Breast epithelium (tissue), 4 donors: ENCODE measurements at regions not wholly inside any gene's neighbourhood (a gene's known extent, or its start where the extent isn't known, plus 50 kb on each side); places are given as distances from the start of the nearest gene placed in this dataset.

Source experiments
- DNase-seq, 2 donors: peaks; one replicate each; pipeline ENCODE4 v3.0.0-alpha.2; 2019; ENCODE audit warnings: low spot score in 2 of 2
- H3K27ac ChIP-seq, 2 donors: fragments of 200-600 bp; sonication (generic) in 1 of 2; one replicate each; pipeline ENCODE4 v1.5.1; 2016 to 2019; ENCODE audit warnings: mild to moderate bottlenecking in 1 of 2
- H3K27me3 ChIP-seq, 2 donors: fragments of 200-600 bp; sonication (generic) in 1 of 2; one replicate each; pipeline versions ENCODE4 v1.5.1 to v1.6.0; 2017 to 2019; ENCODE audit warnings: control low read depth in 1 of 2, mild to moderate bottlenecking in 1 of 2
- H3K36me3 ChIP-seq: fragments of 200-600 bp; one replicate; pipeline ENCODE4 v1.5.1; 2019
- H3K4me1 ChIP-seq, 2 donors: fragments of 200-600 bp; sonication (generic); one replicate each; pipeline ENCODE4 v1.5.1; 2016 to 2019; ENCODE audit warnings: control low read depth in 1 of 2
- H3K4me3 ChIP-seq, 3 donors: fragments of 200-600 bp; sonication (generic); 1 replicate in 2 of 3; 2 replicates in 1 of 3; pipeline ENCODE4 v1.5.1; 2016 to 2019; ENCODE audit warnings: mild to moderate bottlenecking in 3 of 3, moderate library complexity in 2 of 3
- H3K9me3 ChIP-seq, 2 donors: fragments of 200-600 bp; sonication (generic) in 1 of 2; one replicate each; pipeline ENCODE4 v1.5.1; 2016 to 2019; ENCODE audit warnings: control low read depth in 1 of 2
- CTCF ChIP-seq, 3 donors: fragments of 450-650 bp; IDR thresholded peaks; one replicate each; pipeline ENCODE4 v1.5.1; 2016 to 2017; ENCODE audit warnings: antibody characterized with exemption in 3 of 3, mild to moderate bottlenecking in 3 of 3, moderate library complexity in 3 of 3
- POLR2A ChIP-seq: fragments of 450-650 bp; IDR thresholded peaks from one replicate; pipeline ENCODE4 v1.6.1; 2016; ENCODE audit warnings: antibody characterized with exemption, mild to moderate bottlenecking, moderate library complexity
- POLR2AphosphoS5 ChIP-seq, 3 donors: sonication (generic); formaldehyde crosslinking; IDR thresholded peaks; one replicate each; pipeline ENCODE4 v1.6.1; 2017; ENCODE audit warnings: antibody characterized with exemption in 3 of 3
- intact Hi-C: fragments of 100-400 bp; cut with DNase I; formaldehyde crosslinking; loops from one replicate; pipeline ENCODE4 v1.15.1; 2023; ENCODE audit warnings: low total_unique reads

GRCh38 chr3:61415201-61415600 lies 146.2 kb upstream of the PTPRG start:
- H3K9me3 ChIP-seq = no peaks in the 10 kb centered on the region
- DNase-seq = no peak
- no peak overlapping the region for H3K4me3 ChIP-seq
- H3K4me1 ChIP-seq = no peaks in the 10 kb centered on the region
- no peak overlapping the region for H3K27ac ChIP-seq
- H3K27me3 ChIP-seq = no peaks in the 10 kb centered on the region
- intact Hi-C loops = no loop called here
- TF ChIP-seq CTCF (IDR thresholded peaks at IDR 0.05) (no peak), POLR2AphosphoS5 (IDR thresholded peaks at IDR 0.05) (no peak), POLR2A (no peak)
- H3K36me3 ChIP-seq = no peaks in the 10 kb centered on the region

GRCh38 chr3:61416618-61417017 lies 144.8 kb upstream of the PTPRG start:
- no peaks in the 10 kb centered on the region for H3K4me1 ChIP-seq
- no peak overlapping the region for H3K4me3 ChIP-seq
- H3K27me3 ChIP-seq = no peaks in the 10 kb centered on the region
- H3K27ac ChIP-seq = no peak overlapping the region
- no peaks in the 10 kb centered on the region for H3K36me3 ChIP-seq
- no peak for TF ChIP-seq POLR2AphosphoS5 (IDR thresholded peaks at IDR 0.05)
- no peak for TF ChIP-seq CTCF (IDR thresholded peaks at IDR 0.05)
- no peak for TF ChIP-seq POLR2A
- H3K9me3 ChIP-seq = no peaks in the 10 kb centered on the region
- DNase-seq = no peak
- intact Hi-C loops = no loop called here

GRCh38 chr3:61417352-61417751 lies 144.0 kb upstream of the PTPRG start:
- H3K9me3 ChIP-seq = no peaks in the 10 kb centered on the region
- no peaks in the 10 kb centered on the region for H3K27me3 ChIP-seq
- no peak for TF ChIP-seq CTCF (IDR thresholded peaks at IDR 0.05)
- TF ChIP-seq POLR2A = no peak
- no peak for TF ChIP-seq POLR2AphosphoS5 (IDR thresholded peaks at IDR 0.05)
- H3K4me1 ChIP-seq = no peaks in the 10 kb centered on the region
- H3K36me3 ChIP-seq = no peaks in the 10 kb centered on the region
- intact Hi-C loops = no loop called here
- H3K27ac ChIP-seq = no peak overlapping the region
- DNase-seq = no peak
- H3K4me3 ChIP-seq = no peak overlapping the region

- Histone ChIP-seq H3K36me3 (no peaks in the 10 kb centered on the region), H3K4me1 (no peaks in the 10 kb centered on the region), H3K9me3 (no peaks in the 10 kb centered on the region), H3K27ac (no peak overlapping the region), H3K4me3 (no peak overlapping the region), H3K27me3 (no peaks in the 10 kb centered on the region)
- intact Hi-C loops = no loop called here
- no peak for DNase-seq
- no peak for TF ChIP-seq POLR2AphosphoS5 (IDR thresholded peaks at IDR 0.05)
- no peak for TF ChIP-seq CTCF (IDR thresholded peaks at IDR 0.05)
- TF ChIP-seq POLR2A = no peak
These were observed 141.1 kb upstream of the PTPRG start for GRCh38 chr3:61420136-61420759.

- DNase-seq = no peak
- H3K9me3 ChIP-seq = no peaks in the 10 kb centered on the region
- intact Hi-C loops = no loop called here
These were observed 138.3 kb upstream of the PTPRG start for GRCh38 chr3:61422945-61423673.

More at GRCh38 chr3:61422945-61423673, 138.3 kb upstream of the PTPRG start:
- Histone ChIP-seq H3K27ac (no peak overlapping the region), H3K4me1 (no peaks in the 10 kb centered on the region), H3K27me3 (no peaks in the 10 kb centered on the region), H3K4me3 (no peak overlapping the region), H3K36me3 (no peaks in the 10 kb centered on the region)
- no peak for TF ChIP-seq CTCF (IDR thresholded peaks at IDR 0.05)
- TF ChIP-seq POLR2AphosphoS5 (IDR thresholded peaks at IDR 0.05) = no peak
- no peak for TF ChIP-seq POLR2A
